Common myeloid progenitor, CD34-positive (primary cell): ENCODE measurements at regions not wholly inside any gene's neighbourhood (a gene's known extent, or its start where the extent isn't known, plus 50 kb on each side); places are given as distances from the start of the nearest gene placed in this dataset.

Experiments
- CTCF ChIA-PET: fragments of 350-600 bp; sonication (Branson Sonifier 250); formaldehyde crosslinking; loops from one replicate; lab custom pipeline; 2021; ENCODE audit warnings: antibody characterized with exemption; lab: Charles Lee
- POLR2A ChIA-PET: fragments of 350-600 bp; sonication (Branson Sonifier 250); formaldehyde crosslinking; loops from one replicate; lab custom pipeline; 2021; ENCODE audit warnings: antibody characterized with exemption; lab: Charles Lee
- DNase-seq, 3 donors: peaks; one replicate each; pipeline versions ENCODE4 v3.0.0 to v3.0.0-alpha.2; 2013
- H3K27ac ChIP-seq, 2 experiments: 1 replicate in 1 of 2; 2 replicates in 1 of 2; pipeline ENCODE4 v1.7.0; 2013; ENCODE audit warnings: inconsistent platforms in 2 of 2, low read length in 2 of 2, mild to moderate bottlenecking in 2 of 2, low read depth in 1 of 2, moderate library complexity in 1 of 2; ENCODE audit not compliant: severe bottlenecking in 2 of 2, insufficient read depth in 1 of 2, poor library complexity in 1 of 2
- H3K27me3 ChIP-seq, 5 experiments: replicated peaks in 2 of 5; 1 replicate in 3 of 5; 2 replicates in 2 of 5; pipeline versions ENCODE4 v1.6.1 to v1.7.0; 2013; ENCODE audit warnings: low read length in 4 of 5, mild to moderate bottlenecking in 2 of 5, moderate library complexity in 2 of 5, inconsistent platforms in 1 of 5; ENCODE audit not compliant: insufficient read depth in 5 of 5, control insufficient read depth in 4 of 5
- H3K36me3 ChIP-seq, 4 experiments: 1 replicate in 2 of 4; 2 replicates in 2 of 4; pipeline versions ENCODE4 v1.6.1 to v1.7.0; 2013; ENCODE audit warnings: low read length in 3 of 4, control low read depth in 1 of 4, mild to moderate bottlenecking in 1 of 4; ENCODE audit not compliant: control insufficient read depth in 4 of 4, insufficient read depth in 4 of 4
- H3K4me1 ChIP-seq, 4 experiments: 1 replicate in 3 of 4; 2 replicates in 1 of 4; pipeline versions ENCODE4 v1.6.1 to v1.7.1; 2013; ENCODE audit warnings: low read length in 3 of 4, mild to moderate bottlenecking in 3 of 4, control low read depth in 1 of 4, inconsistent platforms in 1 of 4, moderate library complexity in 1 of 4; ENCODE audit not compliant: control insufficient read depth in 4 of 4, insufficient read depth in 4 of 4; ENCODE audit errors: control extremely low read depth in 1 of 4
- H3K4me3 ChIP-seq, 7 experiments: 1 replicate in 4 of 7; 2 replicates in 3 of 7; pipeline versions ENCODE4 v1.5.1 to v1.7.0; 2013; ENCODE audit warnings: mild to moderate bottlenecking in 7 of 7, low read length in 6 of 7, moderate library complexity in 6 of 7, inconsistent platforms in 2 of 7, low read depth in 2 of 7, control low read depth in 1 of 7; ENCODE audit not compliant: insufficient read depth in 4 of 7, control insufficient read depth in 1 of 7; ENCODE audit errors: extremely low read depth in 1 of 7
- H3K9me3 ChIP-seq, 5 experiments: 1 replicate in 4 of 5; 2 replicates in 1 of 5; pipeline versions ENCODE4 v1.6.1 to v1.7.1; 2013; ENCODE audit warnings: low read length in 4 of 5, mild to moderate bottlenecking in 2 of 5, inconsistent platforms in 1 of 5, low read depth in 1 of 5, moderate library complexity in 1 of 5; ENCODE audit not compliant: control insufficient read depth in 4 of 5, insufficient read depth in 2 of 5; ENCODE audit errors: control extremely low read depth in 1 of 5
- WGBS: methylation state at CpG from one replicate; pipeline ENCODE4 v1.1.5; 2013; ENCODE audit not compliant: insufficient coverage; 5-methylcytosine and 5-hydroxymethylcytosine counted together

- Histone ChIP-seq H3K27me3 (peaks cover 3 to 42% (median 15%) of the 10 kb centered on the region in 5 experiments), H3K9me3 (peaks cover 0 to 2% (median 0%) of the 10 kb centered on the region in 5 experiments), H3K4me3 (peak overlapping the region; percentile 19 to 67 (median 48)), H3K27ac (no peak overlapping the region), H3K4me1 (peaks cover 2 to 40% (median 24%) of the 10 kb centered on the region in 4 experiments), H3K36me3 (no peaks in the 10 kb centered on the region)
- ChIA-PET CTCF (no interaction called here), POLR2A (no interaction called here)
- peak in 2 of 3 donors; percentile 46 to 63 for DNase-seq
- WGBS = 2% methylated on average over 77 of the region's 81 CpGs
Measured at GRCh38 chr1:58249737-58250586, 296.6 kb downstream of the OMA1 start.

GRCh38 chr1:58249388-58249736 lies 297.2 kb downstream of the OMA1 start:
- Histone ChIP-seq H3K27me3 (peaks cover 5 to 44% (median 15%) of the 10 kb centered on the region in 5 experiments), H3K27ac (no peak overlapping the region), H3K36me3 (no peaks in the 10 kb centered on the region), H3K9me3 (peaks cover 0 to 2% (median 0%) of the 10 kb centered on the region in 5 experiments), H3K4me1 (peaks cover 2 to 40% (median 24%) of the 10 kb centered on the region in 4 experiments), H3K4me3 (peak overlapping the region in 6 of 7 experiments; percentile 8 to 67 (median 50))
- no peak for DNase-seq
- POLR2A ChIA-PET = no interaction called here
- WGBS = 3% methylated on average over 11 of the region's 14 CpGs
- CTCF ChIA-PET = no interaction called here

GRCh38 chr1:58248791-58249190 lies 297.7 kb downstream of the OMA1 start:
- peak in 2 of 3 donors; percentile 15 to 27 for DNase-seq
- Histone ChIP-seq H3K36me3 (no peaks in the 10 kb centered on the region), H3K27me3 (peaks cover 5 to 44% (median 15%) of the 10 kb centered on the region in 5 experiments), H3K4me3 (peak overlapping the region in 5 of 7 experiments; percentile 3 to 37 (median 21)), H3K4me1 (peaks cover 2 to 40% (median 24%) of the 10 kb centered on the region in 4 experiments), H3K9me3 (peaks cover 0 to 2% (median 0%) of the 10 kb centered on the region in 5 experiments), H3K27ac (no peak overlapping the region)
- ChIA-PET POLR2A (no interaction called here), CTCF (no interaction called here)
- 3% methylated on average over 5 of the region's 11 CpGs for WGBS

GRCh38 chr1:58248072-58248471 lies 298.5 kb downstream of the OMA1 start:
- POLR2A ChIA-PET = no interaction called here
- H3K36me3 ChIP-seq = no peaks in the 10 kb centered on the region
- no peak overlapping the region for H3K27ac ChIP-seq
- H3K4me1 ChIP-seq = peaks cover 2 to 40% (median 24%) of the 10 kb centered on the region in 4 experiments
- DNase-seq = no peak
- H3K27me3 ChIP-seq = peaks cover 5 to 44% (median 15%) of the 10 kb centered on the region in 5 experiments
- H3K9me3 ChIP-seq = no peaks in the 10 kb centered on the region
- H3K4me3 ChIP-seq = no peak overlapping the region
- 29% methylated on average over 3 of the region's 5 CpGs for WGBS
- CTCF ChIA-PET = no interaction called here

GRCh38 chr1:58246549-58246948 lies 300.0 kb downstream of the OMA1 start:
- Histone ChIP-seq H3K4me1 (peaks cover 2 to 35% (median 24%) of the 10 kb centered on the region in 4 experiments), H3K36me3 (no peaks in the 10 kb centered on the region), H3K4me3 (no peak overlapping the region), H3K27ac (no peak overlapping the region), H3K9me3 (no peaks in the 10 kb centered on the region), H3K27me3 (peaks cover 5 to 44% (median 15%) of the 10 kb centered on the region in 5 experiments)
- CTCF ChIA-PET = no interaction called here
- WGBS = 100% methylated on average over 4 of the region's 4 CpGs
- no peak for DNase-seq
- POLR2A ChIA-PET = no interaction called here

GRCh38 chr1:58244872-58245271 lies 301.7 kb downstream of the OMA1 start:
- 92% methylated on average over 3 of the region's 3 CpGs for WGBS
- Histone ChIP-seq H3K9me3 (no peaks in the 10 kb centered on the region), H3K27me3 (peaks cover 5 to 36% (median 15%) of the 10 kb centered on the region in 5 experiments), H3K4me1 (peaks cover 2 to 22% (median 15%) of the 10 kb centered on the region in 4 experiments), H3K36me3 (no peaks in the 10 kb centered on the region), H3K27ac (no peak overlapping the region), H3K4me3 (no peak overlapping the region)
- no peak for DNase-seq
- CTCF ChIA-PET = interaction anchor here (0.7 to 1.2 kb wide), 2 partner anchors 8 to 13 kb away, joined by 3 read pairs; no protein-coding TSS in a partner anchor
- POLR2A ChIA-PET = no interaction called here

- no peaks in the 10 kb centered on the region for H3K36me3 ChIP-seq
- H3K9me3 ChIP-seq = no peaks in the 10 kb centered on the region
- POLR2A ChIA-PET = no interaction called here
- H3K4me3 ChIP-seq = no peak overlapping the region
- peaks cover 0 to 1% (median 0%) of the 10 kb centered on the region in 5 experiments for H3K27me3 ChIP-seq
- H3K27ac ChIP-seq = no peak overlapping the region
- WGBS = 50% methylated on average over 2 of the region's 2 CpGs
- no peak for DNase-seq
- CTCF ChIA-PET = no interaction called here
- H3K4me1 ChIP-seq = no peaks in the 10 kb centered on the region
Measured at GRCh38 chr1:58238846-58239245, 307.7 kb downstream of the OMA1 start.
